ENCODE measurements at regions not wholly inside any gene's neighbourhood (a gene's known extent, or its start where the extent isn't known, plus 50 kb on each side); places are given as distances from the start of the nearest gene placed in this dataset.
"Not testable (repeated sequence)": the region's sequence is repeated elsewhere in the genome, so short reads cannot be mapped to it uniquely, and the experiment has no call there.

DNA sequence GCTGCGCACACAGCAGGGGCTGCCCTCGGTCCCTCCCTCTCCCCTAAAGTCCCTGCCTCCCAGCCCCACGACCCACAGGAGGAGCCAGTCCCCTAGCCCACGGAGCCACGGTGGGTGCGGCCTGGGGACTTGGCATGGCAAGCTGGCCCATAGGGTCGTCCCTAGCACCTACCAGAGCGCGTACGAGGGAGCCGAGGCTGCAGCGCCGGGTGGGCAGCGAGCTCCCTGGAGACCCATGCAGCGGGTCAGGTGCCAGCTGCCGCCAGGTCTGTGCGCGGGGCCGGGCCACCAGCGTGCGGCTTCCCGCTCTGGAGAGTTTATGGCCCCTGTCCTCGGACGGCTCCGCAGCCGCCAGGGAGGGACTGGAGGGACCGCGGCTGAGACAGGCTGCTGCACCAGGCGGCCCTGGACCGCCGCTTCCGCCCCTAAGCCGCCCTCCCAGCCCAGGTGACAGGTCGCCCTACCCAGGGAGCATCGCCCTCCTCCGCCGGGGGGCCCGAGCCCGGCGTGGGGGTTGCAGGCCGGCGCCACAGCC lies 273.6 kb downstream of the CCDC74A start:
- peaks cover 5% of the 10 kb centered on the region; the same call in 1 of the 2 replicates for H3K9me3 ChIP-seq (ENCODE audit: insufficient read depth, low read length)
- H3K27me3 ChIP-seq (ENCODE audit: insufficient read depth, insufficient read length): peaks cover 9% of the 10 kb centered on the region
- no peak for DNase-seq (ENCODE audit: low read depth, low spot score)
- TF ChIP-seq SUZ12 (IDR thresholded peaks at IDR 0.05; ENCODE audit: extremely low read depth, insufficient read depth, insufficient read length) (no peak), ZNF274 (IDR thresholded peaks at IDR 0.05; ENCODE audit: low read depth, low read length) (no peak)
- H3K9ac ChIP-seq (ENCODE audit: insufficient read length, low read depth): no peak overlapping the region
- no peaks in the 10 kb centered on the region for H3K4me1 ChIP-seq (ENCODE audit: insufficient read depth, insufficient read length)
- no peaks in the 10 kb centered on the region for H3K36me3 ChIP-seq (ENCODE audit: insufficient read depth, insufficient read length, low read length)
- no peak overlapping the region for H3K4me3 ChIP-seq (ENCODE audit: insufficient read length, low read depth)

DNA sequence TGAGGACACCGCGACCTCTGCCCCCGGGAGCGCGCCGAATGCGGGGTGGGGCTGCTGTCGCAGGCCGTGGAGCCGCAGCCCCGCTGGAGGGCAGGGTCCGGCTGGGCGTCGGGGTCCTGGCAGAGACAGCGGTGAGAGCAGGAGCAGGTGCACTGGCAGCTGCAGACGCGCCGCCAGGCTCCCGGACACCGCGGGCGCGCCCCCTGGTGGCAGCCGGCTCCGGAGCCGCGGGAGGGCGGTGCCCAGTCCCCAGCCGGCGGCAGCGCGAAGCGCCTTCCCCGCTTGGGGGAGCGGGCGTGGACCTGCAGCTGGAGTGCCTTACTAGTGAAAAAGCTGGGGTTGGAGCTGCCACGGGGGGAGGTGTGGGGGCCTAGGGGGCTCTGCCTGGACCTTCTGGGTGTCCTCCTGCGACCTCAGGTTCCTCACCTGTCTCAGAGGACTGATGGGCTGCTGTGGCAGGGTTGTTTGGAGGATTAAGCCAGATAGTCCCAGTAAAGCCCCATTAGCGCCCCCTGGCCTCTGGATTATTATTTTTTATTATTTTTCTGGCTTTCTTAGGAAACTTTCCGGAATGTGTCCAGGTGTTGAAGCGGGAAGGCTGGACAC lies 274.2 kb downstream of the CCDC74A start:
- H3K4me3 ChIP-seq (ENCODE audit: insufficient read length, low read depth): peak overlapping the region; percentile 42
- H3K9ac ChIP-seq (ENCODE audit: insufficient read length, low read depth); DNase-seq (ENCODE audit: low read depth, low spot score); H3K4me1 ChIP-seq (ENCODE audit: insufficient read depth, insufficient read length); H3K9me3 ChIP-seq (ENCODE audit: insufficient read depth, low read length); H3K27me3 ChIP-seq (ENCODE audit: insufficient read depth, insufficient read length); H3K36me3 ChIP-seq (ENCODE audit: insufficient read depth, insufficient read length, low read length): not testable (repeated sequence)

DNA sequence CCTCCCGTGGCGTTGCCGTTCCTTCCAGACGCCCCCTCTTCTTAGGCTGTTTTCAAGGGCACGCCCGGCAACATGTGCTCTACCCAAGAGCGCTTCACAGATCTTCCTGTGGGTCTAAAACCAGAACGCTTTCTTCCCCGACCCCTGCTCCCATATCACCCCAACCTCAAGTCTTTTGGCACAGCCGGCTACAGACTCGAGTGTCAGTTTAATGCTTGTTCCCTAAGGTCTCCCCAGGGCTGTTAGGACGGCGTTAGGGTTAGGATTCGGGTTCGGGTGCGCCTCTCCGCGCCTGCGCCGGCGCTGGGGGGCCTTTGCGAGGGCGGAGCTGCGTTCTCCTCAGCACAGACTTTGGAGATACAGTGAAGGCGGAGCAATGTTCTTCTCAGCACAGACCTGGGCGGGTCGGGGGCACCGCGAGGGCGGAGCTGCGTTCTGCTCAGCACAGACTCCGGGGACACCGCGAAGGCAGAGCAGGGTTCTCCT lies 274.7 kb downstream of the CCDC74A start:
- H3K27me3 ChIP-seq (ENCODE audit: insufficient read depth, insufficient read length); H3K36me3 ChIP-seq (ENCODE audit: insufficient read depth, insufficient read length, low read length); H3K9ac ChIP-seq (ENCODE audit: insufficient read length, low read depth); H3K9me3 ChIP-seq (ENCODE audit: insufficient read depth, low read length); H3K4me1 ChIP-seq (ENCODE audit: insufficient read depth, insufficient read length): not testable (repeated sequence)
- peak; percentile 44 for DNase-seq (ENCODE audit: low read depth, low spot score)
- H3K4me3 ChIP-seq (ENCODE audit: insufficient read length, low read depth): peak overlapping the region; percentile 42

DNA sequence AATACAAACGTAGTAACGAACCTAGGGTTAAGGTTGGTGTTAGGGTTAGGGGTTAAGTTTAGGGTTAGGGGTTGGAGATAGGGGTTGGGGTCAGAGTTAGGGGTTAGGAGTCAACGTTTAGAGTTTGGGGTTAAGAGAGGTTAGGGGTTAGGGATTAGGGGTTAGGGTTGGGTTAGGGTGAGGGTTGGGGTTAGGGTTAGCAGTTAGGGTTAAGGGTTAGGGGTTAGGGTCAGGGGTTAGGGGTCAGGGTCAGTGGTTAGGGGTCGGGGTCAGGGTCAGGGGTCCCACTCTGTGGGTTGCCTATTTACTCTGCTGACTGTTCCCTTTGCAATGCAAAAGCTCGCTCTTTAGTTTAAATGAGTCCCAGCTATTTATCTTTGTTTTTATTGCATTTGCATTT lies 275.5 kb downstream of the CCDC74A start:
- H3K4me3 ChIP-seq (ENCODE audit: insufficient read length, low read depth); DNase-seq (ENCODE audit: low read depth, low spot score); H3K27me3 ChIP-seq (ENCODE audit: insufficient read depth, insufficient read length); H3K36me3 ChIP-seq (ENCODE audit: insufficient read depth, insufficient read length, low read length); H3K9ac ChIP-seq (ENCODE audit: insufficient read length, low read depth); H3K9me3 ChIP-seq (ENCODE audit: insufficient read depth, low read length); H3K4me1 ChIP-seq (ENCODE audit: insufficient read depth, insufficient read length): not testable (repeated sequence)

DNA sequence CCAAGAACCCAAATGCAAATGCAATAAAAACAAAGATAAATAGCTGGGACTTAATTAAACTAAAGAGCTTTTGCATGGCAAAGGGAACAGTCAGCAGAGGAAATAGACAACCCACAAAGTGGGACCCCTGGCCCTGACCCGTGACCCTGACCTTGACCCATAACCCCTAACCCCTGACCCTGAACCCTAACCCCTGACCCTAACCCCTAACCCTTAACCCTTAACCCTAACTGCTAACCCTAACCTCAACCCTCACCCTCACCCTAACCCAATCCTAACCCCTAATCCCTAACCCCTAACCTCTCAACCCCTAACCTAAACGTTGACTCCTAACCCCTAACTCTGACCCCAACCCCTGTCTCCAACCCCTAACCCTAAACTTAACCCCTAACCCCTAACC lies 284.9 kb downstream of the CCDC74A start:
- not testable (repeated sequence) for H3K9me3 ChIP-seq (ENCODE audit: insufficient read depth, low read length); H3K4me3 ChIP-seq (ENCODE audit: insufficient read length, low read depth); H3K9ac ChIP-seq (ENCODE audit: insufficient read length, low read depth); H3K27me3 ChIP-seq (ENCODE audit: insufficient read depth, insufficient read length); H3K4me1 ChIP-seq (ENCODE audit: insufficient read depth, insufficient read length); DNase-seq (ENCODE audit: low read depth, low spot score); H3K36me3 ChIP-seq (ENCODE audit: insufficient read depth, insufficient read length, low read length)

DNA sequence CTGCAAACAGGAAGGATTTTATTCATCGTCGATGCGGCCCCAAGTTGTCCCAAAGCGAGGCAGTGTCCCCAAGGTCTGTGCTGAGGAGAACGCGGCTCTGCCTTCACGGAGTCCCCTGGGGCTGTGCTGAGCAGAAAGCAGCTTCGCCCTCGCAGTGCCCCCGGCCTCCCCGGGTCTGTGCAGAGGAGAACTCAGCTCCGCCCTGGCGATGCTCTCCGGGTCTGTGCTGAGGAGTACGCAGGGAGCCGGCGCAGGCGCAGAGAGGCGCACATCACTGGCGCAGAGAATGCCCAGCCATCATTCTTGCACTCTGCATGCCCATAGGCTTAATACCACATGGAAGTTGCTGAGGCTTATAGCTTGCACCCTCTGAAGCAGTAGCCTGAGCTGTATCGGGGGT lies 285.7 kb downstream of the CCDC74A start:
- not testable (repeated sequence) for H3K36me3 ChIP-seq (ENCODE audit: insufficient read depth, insufficient read length, low read length); H3K4me1 ChIP-seq (ENCODE audit: insufficient read depth, insufficient read length); DNase-seq (ENCODE audit: low read depth, low spot score); H3K27me3 ChIP-seq (ENCODE audit: insufficient read depth, insufficient read length); H3K9ac ChIP-seq (ENCODE audit: insufficient read length, low read depth); H3K9me3 ChIP-seq (ENCODE audit: insufficient read depth, low read length); H3K4me3 ChIP-seq (ENCODE audit: insufficient read length, low read depth)

DNA sequence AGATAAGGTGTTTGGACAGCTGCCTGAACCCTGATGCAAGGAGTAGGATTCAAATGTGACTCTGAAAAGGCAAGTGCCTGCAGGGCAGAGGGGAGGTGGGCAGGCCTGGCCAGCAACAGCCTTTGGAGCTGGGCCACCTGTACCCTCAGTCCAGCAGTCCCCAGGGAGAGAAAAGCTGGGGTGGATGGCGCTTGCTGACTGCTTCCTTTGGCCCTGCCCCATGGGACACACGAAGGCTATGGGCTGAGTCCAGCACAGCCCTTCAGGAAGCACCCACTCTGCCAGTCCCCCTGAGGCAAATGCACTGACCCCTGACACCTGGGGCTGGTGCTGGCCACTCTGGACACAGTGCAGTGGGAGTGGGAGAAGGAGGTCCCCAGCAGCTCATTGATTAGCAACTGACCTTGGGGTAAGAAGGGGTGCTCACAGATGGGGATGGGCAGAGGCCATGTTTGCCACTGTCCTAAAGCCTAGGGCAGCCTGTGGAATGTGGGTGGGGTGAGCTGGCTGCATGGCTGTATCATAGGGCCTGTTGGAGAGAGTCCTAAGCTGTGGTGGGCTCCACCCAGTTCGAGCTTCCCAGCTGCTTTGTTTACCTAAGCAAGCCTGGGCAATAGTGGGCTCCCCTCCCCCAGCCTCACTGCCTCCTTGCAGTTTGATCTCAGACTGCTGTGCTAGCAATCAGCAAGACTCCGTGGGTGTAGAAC lies 290.7 kb downstream of the CCDC74A start:
- not testable (repeated sequence) for H3K27me3 ChIP-seq (ENCODE audit: insufficient read depth, insufficient read length); H3K4me1 ChIP-seq (ENCODE audit: insufficient read depth, insufficient read length); DNase-seq (ENCODE audit: low read depth, low spot score); H3K9ac ChIP-seq (ENCODE audit: insufficient read length, low read depth); H3K9me3 ChIP-seq (ENCODE audit: insufficient read depth, low read length); H3K4me3 ChIP-seq (ENCODE audit: insufficient read length, low read depth); H3K36me3 ChIP-seq (ENCODE audit: insufficient read depth, insufficient read length, low read length)

DNA sequence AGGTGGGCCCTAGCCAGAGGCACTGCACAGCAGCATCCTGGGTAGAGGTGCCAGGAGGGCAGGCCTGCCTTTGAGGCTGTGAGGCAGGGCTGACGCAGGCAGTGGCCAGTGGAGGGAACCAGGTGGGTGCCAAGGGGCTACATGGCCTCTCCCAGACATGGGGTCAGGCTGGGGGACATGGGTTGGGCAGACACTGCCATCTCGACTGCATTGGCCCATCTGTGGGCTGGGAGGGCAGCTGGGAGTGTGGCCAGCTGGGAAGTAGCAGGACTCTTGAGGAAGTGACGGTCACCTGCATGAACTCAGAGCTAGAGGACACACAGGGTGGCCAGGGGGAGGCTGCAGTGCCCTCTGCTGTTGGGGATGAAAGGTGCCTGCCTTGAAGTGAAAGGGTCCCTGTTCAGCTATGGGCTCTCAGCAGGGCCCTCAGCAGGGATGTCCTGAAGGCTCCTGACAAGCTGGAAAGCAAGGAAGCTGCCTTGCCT lies 294.6 kb downstream of the CCDC74A start:
- not testable (repeated sequence) for H3K27me3 ChIP-seq (ENCODE audit: insufficient read depth, insufficient read length)

DNA sequence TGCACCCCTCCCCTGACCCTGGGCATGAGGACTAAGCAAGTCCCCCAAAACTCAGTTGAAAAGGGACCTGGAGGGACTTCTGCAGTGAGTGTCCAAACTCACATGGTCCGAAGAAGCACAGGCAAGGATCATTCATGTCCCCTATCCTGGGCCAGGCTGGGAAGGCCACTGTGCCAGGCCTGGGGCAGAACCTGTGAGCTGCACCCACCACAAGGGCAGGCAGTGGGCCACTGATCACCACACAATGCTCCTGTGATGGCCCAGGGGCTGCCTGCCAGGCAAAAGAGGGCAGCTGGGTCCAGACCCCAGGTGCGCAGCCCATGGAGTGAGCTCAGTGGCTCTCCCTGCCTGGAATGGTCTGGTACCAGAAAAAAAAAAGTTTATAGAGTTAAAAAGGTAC lies 295.4 kb downstream of the CCDC74A start:
- H3K4me1 ChIP-seq (ENCODE audit: insufficient read depth, insufficient read length); DNase-seq (ENCODE audit: low read depth, low spot score); H3K4me3 ChIP-seq (ENCODE audit: insufficient read length, low read depth); H3K9ac ChIP-seq (ENCODE audit: insufficient read length, low read depth); H3K36me3 ChIP-seq (ENCODE audit: insufficient read depth, insufficient read length, low read length); H3K9me3 ChIP-seq (ENCODE audit: insufficient read depth, low read length); H3K27me3 ChIP-seq (ENCODE audit: insufficient read depth, insufficient read length): not testable (repeated sequence)

More for the DNA sequence above, 294.6 kb downstream of the CCDC74A start:
- not testable (repeated sequence) for H3K9me3 ChIP-seq (ENCODE audit: insufficient read depth, low read length); DNase-seq (ENCODE audit: low read depth, low spot score); H3K4me3 ChIP-seq (ENCODE audit: insufficient read length, low read depth); H3K4me1 ChIP-seq (ENCODE audit: insufficient read depth, insufficient read length); H3K9ac ChIP-seq (ENCODE audit: insufficient read length, low read depth); H3K36me3 ChIP-seq (ENCODE audit: insufficient read depth, insufficient read length, low read length)

DNA sequence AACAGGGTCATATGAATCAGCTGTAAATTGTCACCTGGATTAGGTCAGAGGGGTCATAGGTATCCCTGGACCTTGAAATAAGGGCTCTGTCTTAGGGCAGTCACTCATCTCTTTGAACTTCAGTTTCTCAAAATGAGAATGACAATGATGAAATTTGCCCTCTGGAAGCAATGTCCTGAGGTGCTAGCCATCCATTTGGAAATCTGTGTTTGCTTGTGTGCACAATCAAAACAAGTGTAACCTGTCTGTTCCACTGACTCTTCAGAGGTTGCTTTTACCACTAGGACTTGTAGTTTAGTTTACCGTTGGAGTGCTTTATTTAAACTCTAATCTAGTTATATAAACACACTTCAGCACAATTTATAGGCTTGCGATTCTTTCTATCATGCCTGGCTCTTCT lies 297.3 kb downstream of the CCDC74A start:
- not testable (repeated sequence) for H3K36me3 ChIP-seq (ENCODE audit: insufficient read depth, insufficient read length, low read length); H3K9me3 ChIP-seq (ENCODE audit: insufficient read depth, low read length); DNase-seq (ENCODE audit: low read depth, low spot score); H3K4me1 ChIP-seq (ENCODE audit: insufficient read depth, insufficient read length); H3K27me3 ChIP-seq (ENCODE audit: insufficient read depth, insufficient read length); H3K9ac ChIP-seq (ENCODE audit: insufficient read length, low read depth); H3K4me3 ChIP-seq (ENCODE audit: insufficient read length, low read depth)

All from NT2/D1 (cell line).